SH-SY5Y (cell line): ENCODE measurements at regions not wholly inside any gene's neighbourhood (a gene's known extent, or its start where the extent isn't known, plus 50 kb on each side); places are given as distances from the start of the nearest gene placed in this dataset.

ENCODE experiments used
- GATA2 ChIP-seq: IDR thresholded peaks from 2 replicates; pipeline ENCODE4 v1.6.1; 2011; ENCODE audit warnings: mild to moderate bottlenecking, low read depth, low read length
- GATA3 ChIP-seq: IDR thresholded peaks from 2 replicates; pipeline ENCODE4 v1.6.1; 2011; ENCODE audit warnings: low read depth, mild to moderate bottlenecking, low read length, moderate library complexity

DNA sequence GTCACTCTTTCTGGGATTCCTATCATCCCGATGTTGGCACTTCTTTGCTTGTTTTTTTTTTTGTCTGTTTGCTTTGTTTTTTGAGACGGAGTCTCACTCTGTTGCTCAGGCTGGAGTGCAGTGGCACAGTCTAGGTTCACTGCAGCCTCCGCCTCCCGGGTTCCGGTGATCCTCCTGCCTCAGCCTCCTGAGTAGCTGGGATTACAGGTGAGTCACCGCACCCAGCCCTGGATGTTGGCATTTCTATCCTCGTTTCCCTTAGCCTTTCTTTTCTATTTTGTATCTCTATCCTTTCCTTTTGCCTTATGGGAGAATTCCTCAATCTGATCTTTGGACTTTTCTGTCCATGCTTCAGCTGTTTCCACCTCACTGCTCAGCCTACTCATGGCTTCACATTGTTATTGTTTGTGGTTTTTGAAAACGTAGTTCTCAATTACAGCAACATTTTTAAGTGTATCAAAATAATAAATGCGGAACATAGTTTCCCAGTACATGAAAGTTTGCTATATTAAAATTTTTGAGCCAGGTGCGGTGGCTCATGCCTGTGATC, 62.1 kb upstream of the ZNF516 start:
- TF ChIP-seq GATA3 (no peak), GATA2 (no peak)

DNA sequence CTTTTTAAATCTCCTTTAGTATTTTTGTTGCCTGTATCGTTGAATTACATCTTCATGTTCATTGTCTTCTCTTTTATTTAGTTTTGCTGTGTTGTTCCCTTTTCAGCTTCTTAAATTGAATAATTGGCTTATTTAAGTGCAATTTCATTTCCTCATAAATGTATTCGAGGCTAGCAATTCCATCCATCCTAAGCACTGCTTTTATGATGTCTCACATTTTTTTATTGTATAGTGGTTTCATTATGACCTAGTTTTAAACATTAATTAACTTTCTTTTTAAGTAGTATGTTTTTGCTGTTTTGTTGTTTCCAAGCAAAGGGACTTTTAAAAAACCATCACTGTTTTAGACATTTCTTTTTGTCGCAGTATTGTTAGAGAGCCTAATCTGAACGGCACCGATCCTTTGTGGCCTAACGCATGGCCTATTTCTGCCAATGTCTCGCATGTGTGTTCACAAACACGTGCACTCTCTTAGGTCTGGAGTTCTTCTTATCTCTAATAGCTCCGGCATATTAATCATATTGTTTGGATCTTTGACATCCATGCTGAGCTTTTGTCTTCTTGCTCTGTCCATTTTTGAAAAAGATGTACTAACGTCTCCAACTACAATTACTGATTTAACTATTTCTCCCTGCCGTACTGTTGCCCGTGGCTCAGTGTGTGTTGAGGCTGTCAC, 59.6 kb upstream of the ZNF516 start:
- no peak for TF ChIP-seq GATA3
- no peak for TF ChIP-seq GATA2

DNA sequence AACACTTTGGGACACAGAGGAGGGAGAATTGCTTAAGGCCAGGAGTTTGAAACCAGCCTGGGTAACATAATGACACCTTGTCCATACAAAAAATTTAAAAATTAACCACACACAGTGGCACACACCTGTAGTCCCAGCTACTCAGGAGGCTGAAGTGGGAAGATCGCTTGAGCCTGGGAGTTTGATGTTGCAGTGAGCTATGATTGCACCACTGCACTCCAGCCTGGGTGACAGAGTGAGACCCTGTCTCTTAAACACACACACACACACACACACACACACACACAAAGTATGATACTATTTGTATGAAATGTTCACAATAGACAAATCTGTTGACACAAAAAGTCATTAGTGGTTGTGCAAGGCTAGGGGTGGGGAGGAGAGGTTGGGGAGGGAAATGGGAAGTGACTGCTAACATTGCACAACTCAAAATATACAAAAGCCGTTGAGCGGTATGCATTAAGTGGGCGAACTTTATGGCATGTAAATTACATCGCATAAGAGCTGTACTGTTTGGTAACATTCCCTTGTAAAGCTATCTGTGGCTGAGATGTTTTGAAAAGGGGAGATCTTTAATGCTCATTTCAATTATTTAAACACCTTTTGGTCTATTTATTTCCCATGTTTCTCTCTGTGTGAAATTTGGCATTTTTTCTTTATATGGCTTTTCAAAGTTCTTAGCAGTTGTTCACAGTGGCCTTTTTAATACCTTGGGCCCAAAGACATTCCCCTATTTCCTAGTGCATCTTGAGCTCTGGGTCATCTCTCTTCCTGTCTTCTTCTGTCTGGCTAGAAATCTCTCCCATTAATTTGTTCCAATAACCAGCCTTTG, 58.9 kb upstream of the ZNF516 start:
- TF ChIP-seq GATA3 (no peak), GATA2 (no peak)

DNA sequence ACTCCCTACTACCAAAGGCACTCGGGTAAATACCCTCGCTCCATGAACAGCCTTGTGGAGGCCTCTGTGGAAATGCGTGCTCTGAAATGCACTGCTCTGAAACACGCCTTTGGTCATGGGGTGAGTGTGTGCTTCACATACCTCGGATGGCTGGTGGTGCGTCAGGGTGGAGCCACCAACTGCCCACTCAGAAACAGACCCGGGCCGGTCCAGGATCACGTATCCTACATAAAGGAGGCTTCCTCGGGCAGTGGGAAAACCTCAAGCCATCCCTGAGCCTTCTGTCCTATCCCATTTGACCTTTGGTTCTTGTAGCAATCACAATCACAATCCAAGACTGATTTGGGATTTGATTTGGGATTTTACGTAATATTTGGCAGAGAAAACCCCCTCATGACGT, 53.5 kb upstream of the ZNF516 start:
- no peak for TF ChIP-seq GATA3
- no peak for TF ChIP-seq GATA2

DNA sequence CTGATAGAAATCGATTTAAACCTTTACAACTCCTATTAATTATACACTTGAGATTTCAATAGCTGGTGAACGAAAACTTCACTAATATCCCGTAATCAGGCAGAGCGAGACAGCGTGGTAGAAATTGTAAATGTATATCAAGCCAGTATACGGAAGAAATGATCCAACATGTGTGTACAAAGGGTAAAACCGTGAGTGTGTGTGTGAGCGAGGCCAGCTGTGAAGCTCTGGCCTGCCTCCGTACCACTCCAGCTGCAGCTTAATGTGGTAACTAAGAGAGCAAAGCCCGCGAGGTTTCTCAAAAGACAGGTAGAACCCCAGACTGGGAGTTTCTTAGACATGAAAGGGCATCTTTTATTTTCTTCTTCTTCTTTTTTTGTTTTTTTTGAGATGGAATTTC, 52.3 kb upstream of the ZNF516 start:
- TF ChIP-seq GATA3 (no peak), GATA2 (no peak)

DNA sequence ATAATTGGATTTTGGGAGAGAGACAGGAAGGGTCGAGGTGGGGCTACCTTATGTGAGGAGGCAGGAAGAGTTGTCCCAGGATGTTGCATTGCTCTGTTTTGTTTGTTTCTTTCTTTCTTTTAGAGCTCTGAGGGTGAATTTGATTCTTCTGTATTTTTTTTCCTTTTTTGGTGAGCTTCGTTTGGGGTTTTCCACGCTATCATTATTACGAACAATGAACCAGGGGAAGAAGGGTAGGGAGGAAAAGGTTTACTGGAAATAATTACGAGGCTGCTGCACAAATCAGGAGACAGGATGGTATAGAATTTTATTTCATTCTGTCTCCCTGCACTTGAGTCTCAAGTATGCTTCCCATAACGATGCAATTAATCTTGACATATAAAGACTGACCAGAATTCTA, 51.4 kb upstream of the ZNF516 start:
- no peak for TF ChIP-seq GATA3
- no peak for TF ChIP-seq GATA2

DNA sequence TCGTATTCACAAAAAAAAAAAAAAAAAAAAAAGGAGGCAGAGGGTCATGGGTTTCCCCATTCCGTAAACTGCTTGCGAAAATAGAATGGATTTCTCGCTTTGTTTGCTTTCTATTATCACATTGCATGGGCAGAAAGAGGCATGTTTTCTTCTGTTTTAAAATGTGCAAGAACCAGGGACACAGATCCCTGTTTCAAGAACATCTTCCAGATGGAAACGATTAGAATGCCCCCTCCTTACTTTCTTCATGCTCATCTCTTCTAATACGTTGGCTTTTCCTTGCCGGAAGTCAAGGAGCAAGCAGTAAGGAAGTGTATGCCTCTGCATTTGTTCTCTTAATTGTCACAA, 51.0 kb upstream of the ZNF516 start:
- TF ChIP-seq GATA2, result no peak
- TF ChIP-seq GATA3, result no peak

DNA sequence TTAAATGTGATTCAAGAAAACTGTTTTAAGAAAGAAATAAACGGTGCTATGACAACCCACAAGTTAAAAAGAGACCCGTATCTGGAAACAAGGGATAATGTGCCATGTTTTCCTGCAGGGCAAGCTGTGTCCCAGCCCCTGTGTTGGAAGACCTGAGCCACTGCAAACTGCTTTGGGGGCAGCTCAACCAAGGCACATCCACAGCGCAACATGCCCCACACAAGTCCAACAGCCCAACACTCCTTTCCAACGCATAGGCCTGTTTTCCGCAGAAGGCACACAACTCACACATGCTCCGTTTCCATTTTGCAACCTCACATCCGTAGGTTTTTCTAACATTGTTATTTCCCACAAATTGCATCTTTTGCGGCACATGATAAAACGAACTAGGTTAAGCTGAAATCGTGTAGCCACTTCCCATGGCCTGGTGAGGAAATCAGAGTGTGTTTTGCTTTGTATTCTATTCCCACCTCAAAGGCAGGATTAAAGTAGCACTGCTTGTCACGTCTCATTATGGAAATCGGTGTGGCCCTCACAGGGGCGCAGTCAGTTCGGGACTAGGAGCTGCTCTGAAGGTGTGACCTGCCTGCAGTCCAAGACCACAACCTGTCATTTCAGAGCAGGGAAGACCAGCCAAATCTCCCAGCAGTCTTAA, 50.5 kb upstream of the ZNF516 start:
- TF ChIP-seq GATA3 (no peak), GATA2 (no peak)

DNA sequence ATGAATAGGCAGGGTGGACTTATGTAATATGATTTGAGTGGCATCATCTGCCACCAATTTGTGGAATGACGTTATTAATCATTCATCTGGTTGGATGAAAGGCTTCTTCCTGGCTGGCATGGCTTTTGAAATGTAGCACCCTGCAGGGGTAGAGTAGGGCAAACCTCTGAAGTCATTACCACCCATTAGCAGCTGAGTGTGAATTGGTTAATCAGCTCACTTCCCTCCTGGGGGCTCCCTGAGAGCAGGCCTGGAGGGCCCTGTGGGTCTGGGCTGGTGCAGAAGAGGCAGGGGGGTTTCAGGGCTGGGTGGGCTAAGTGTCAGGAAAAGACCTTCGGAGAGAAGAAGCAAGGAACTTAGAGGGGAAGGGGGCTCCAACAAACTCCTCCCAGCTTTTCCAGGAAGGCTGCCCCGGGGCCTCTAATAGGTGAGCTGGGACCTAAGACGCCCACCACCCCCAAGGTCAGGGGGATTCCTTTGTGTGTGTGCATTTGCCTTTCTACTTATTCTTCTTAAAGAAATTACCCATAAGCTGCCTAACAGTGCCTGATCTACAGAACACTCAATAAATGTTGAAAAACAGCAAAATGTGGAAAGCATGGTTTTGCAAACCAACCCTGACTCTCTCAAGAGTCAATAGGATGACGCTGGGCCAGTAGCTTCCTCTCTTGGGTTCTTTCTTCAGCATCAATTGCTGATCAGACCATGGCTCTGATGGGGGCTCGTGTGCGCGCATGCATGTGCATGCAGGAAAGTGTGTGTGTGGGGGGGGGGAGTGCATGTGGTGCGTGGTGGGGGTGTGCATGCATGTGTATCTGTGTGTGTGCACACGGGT, 49.7 kb upstream of the ZNF516 start:
- TF ChIP-seq GATA3 (no peak), GATA2 (no peak)
